ENCODE measurements at regions not wholly inside any gene's neighbourhood (a gene's known extent, or its start where the extent isn't known, plus 50 kb on each side); places are given as distances from the start of the nearest gene placed in this dataset.
A peak's percentile ranks its signal among the peaks of the same experiment; 100 is the strongest.

- Histone ChIP-seq H3K79me2 (ENCODE audit: insufficient read depth, low read depth) (no peaks in the 10 kb centered on the region), H3K4me2 (no peak overlapping the region), H3K27me3 (ENCODE audit: insufficient read depth, low read depth) (no peaks in the 10 kb centered on the region), H4K20me1 (ENCODE audit: insufficient read depth) (no peaks in the 10 kb centered on the region), H3K27ac (no peak overlapping the region), H3K9ac (no peak overlapping the region), H3K36me3 (ENCODE audit: insufficient read depth) (no peaks in the 10 kb centered on the region), H3K4me1 (ENCODE audit: low read depth, poor library complexity, severe bottlenecking) (peaks cover 11% of the 10 kb centered on the region), H2AFZ (ENCODE audit: low read depth) (no peak overlapping the region), H3K4me3 (IDR thresholded peaks at IDR 0.05; ENCODE audit: insufficient read depth, low read depth, low read length) (no peak overlapping the region)
- TF ChIP-seq, protein P1, sequence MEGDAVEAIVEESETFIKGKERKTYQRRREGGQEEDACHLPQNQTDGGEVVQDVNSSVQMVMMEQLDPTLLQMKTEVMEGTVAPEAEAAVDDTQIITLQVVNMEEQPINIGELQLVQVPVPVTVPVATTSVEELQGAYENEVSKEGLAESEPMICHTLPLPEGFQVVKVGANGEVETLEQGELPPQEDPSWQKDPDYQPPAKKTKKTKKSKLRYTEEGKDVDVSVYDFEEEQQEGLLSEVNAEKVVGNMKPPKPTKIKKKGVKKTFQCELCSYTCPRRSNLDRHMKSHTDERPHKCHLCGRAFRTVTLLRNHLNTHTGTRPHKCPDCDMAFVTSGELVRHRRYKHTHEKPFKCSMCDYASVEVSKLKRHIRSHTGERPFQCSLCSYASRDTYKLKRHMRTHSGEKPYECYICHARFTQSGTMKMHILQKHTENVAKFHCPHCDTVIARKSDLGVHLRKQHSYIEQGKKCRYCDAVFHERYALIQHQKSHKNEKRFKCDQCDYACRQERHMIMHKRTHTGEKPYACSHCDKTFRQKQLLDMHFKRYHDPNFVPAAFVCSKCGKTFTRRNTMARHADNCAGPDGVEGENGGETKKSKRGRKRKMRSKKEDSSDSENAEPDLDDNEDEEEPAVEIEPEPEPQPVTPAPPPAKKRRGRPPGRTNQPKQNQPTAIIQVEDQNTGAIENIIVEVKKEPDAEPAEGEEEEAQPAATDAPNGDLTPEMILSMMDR (conservative IDR thresholded peaks at IDR 0.05; ENCODE audit: low read depth, low read length): no peak
Observed at GRCh38 chr5:35325836-35326235, 95.5 kb upstream of the PRLR start.

GRCh38 chr5:35324679-35325078 lies 94.4 kb upstream of the PRLR start:
- Histone ChIP-seq H2AFZ (ENCODE audit: low read depth) (no peak overlapping the region), H3K9ac (no peak overlapping the region), H3K36me3 (ENCODE audit: insufficient read depth) (no peaks in the 10 kb centered on the region), H3K27ac (no peak overlapping the region), H3K4me1 (ENCODE audit: low read depth, poor library complexity, severe bottlenecking) (peaks cover 23% of the 10 kb centered on the region), H3K4me2 (no peak overlapping the region), H3K4me3 (IDR thresholded peaks at IDR 0.05; ENCODE audit: insufficient read depth, low read depth, low read length) (no peak overlapping the region), H3K27me3 (ENCODE audit: insufficient read depth, low read depth) (no peaks in the 10 kb centered on the region), H4K20me1 (ENCODE audit: insufficient read depth) (no peaks in the 10 kb centered on the region), H3K79me2 (ENCODE audit: insufficient read depth, low read depth) (no peaks in the 10 kb centered on the region)
- TF ChIP-seq, protein P1 (conservative IDR thresholded peaks at IDR 0.05; ENCODE audit: low read depth, low read length): no peak

GRCh38 chr5:35324201-35324600 lies 93.9 kb upstream of the PRLR start:
- no peak overlapping the region for H3K4me3 ChIP-seq (IDR thresholded peaks at IDR 0.05; ENCODE audit: insufficient read depth, low read depth, low read length)
- no peak overlapping the region for H2AFZ ChIP-seq (ENCODE audit: low read depth)
- TF ChIP-seq, protein P1 (conservative IDR thresholded peaks at IDR 0.05; ENCODE audit: low read depth, low read length): no peak
- H3K27me3 ChIP-seq (ENCODE audit: insufficient read depth, low read depth): no peaks in the 10 kb centered on the region
- H3K36me3 ChIP-seq (ENCODE audit: insufficient read depth): no peaks in the 10 kb centered on the region
- H3K4me2 ChIP-seq: no peak overlapping the region
- H3K9ac ChIP-seq: no peak overlapping the region
- H4K20me1 ChIP-seq (ENCODE audit: insufficient read depth): no peaks in the 10 kb centered on the region
- H3K79me2 ChIP-seq (ENCODE audit: insufficient read depth, low read depth): no peaks in the 10 kb centered on the region
- H3K4me1 ChIP-seq (ENCODE audit: low read depth, poor library complexity, severe bottlenecking): peaks cover 26% of the 10 kb centered on the region
- no peak overlapping the region for H3K27ac ChIP-seq

DNA sequence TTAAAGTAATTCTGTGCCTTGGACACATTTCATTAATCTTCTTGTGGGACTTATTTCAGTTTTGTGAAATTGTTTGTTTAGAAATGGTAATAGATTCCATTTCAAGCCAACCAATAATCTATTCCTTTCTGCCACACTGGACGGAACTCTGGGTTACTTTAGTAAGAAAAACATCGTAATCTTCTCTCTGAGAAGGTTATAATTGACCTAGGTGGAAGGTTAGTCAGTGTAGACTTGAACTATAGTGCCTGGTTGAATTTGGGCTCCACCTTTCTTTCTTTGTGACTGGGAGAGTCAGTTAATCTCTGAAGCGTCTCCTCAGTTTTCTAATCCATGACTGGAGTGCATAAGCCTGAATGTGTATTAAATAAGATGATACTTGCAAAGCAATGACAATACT lies 89.7 kb upstream of the PRLR start:
- Histone ChIP-seq H3K27ac (peak overlapping the region; percentile 92), H3K36me3 (ENCODE audit: insufficient read depth) (no peaks in the 10 kb centered on the region), H3K4me2 (peak overlapping the region; percentile 85), H3K27me3 (ENCODE audit: insufficient read depth, low read depth) (no peaks in the 10 kb centered on the region), H3K9ac (peak overlapping the region; percentile 56), H3K79me2 (ENCODE audit: insufficient read depth, low read depth) (no peaks in the 10 kb centered on the region), H2AFZ (ENCODE audit: low read depth) (peak overlapping the region; percentile 34), H3K4me3 (IDR thresholded peaks at IDR 0.05; ENCODE audit: insufficient read depth, low read depth, low read length) (no peak overlapping the region), H3K4me1 (ENCODE audit: low read depth, poor library complexity, severe bottlenecking) (peaks cover 57% of the 10 kb centered on the region), H4K20me1 (ENCODE audit: insufficient read depth) (no peaks in the 10 kb centered on the region)
- TF ChIP-seq, protein P1 (conservative IDR thresholded peaks at IDR 0.05; ENCODE audit: low read depth, low read length): no peak

All from KMS-11 (cell line).